ENCODE measurements at regions not wholly inside any gene's neighbourhood (a gene's known extent, or its start where the extent isn't known, plus 50 kb on each side); places are given as distances from the start of the nearest gene placed in this dataset.
"Not testable (repeated sequence)": the region's sequence is repeated elsewhere in the genome, so short reads cannot be mapped to it uniquely, and the experiment has no call there.

DNA sequence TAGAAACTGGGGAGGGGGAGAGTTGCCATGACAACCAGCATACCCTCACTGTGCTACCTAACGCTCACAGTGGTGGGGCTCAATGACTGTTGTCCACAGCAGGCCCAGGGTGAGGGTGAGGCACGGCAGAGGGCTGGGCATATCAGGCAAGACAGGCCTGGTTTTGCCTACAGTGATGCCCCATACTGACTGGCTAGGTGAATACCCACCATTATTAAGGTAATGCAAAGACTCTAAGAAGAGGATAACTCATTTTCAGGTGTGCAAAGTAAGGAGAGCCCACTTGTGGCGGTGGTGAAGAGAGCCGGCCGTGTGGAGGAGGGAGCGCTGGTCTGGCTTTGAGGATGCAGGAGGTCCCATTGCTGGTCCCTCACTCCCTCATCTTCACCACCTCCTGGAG lies 422.3 kb downstream of the FUT8 start:
- DNase-seq (ENCODE audit: low read depth in 2 of 2): no peak

GRCh38 chr14:65835501-65835900 lies 423.0 kb downstream of the FUT8 start:
- DNase-seq (ENCODE audit: low read depth in 2 of 2): no peak

DNA sequence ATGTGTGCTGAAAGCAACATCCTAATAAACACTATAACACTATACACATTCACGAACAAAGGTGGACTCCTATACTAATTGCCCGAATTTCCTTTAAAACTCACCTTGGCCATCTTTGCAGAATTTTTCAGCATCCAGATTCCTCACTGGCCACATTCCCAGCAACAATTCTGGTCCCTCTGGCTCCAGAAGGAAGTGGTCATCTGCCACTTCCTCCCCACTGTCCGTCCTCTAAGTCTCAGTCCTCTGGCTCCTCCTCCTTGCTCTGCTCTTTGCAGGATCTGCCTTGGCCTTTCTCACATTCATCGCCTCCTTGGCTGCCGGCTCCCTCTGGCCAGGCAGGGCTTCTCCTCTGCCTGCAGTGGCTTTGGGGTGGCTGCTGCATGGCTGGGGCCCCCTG lies 426.0 kb downstream of the FUT8 start:
- no peak for DNase-seq (ENCODE audit: low read depth in 2 of 2)

GRCh38 chr14:65840118-65840751 lies 427.7 kb downstream of the FUT8 start:
- DNase-seq (ENCODE audit: low read depth in 2 of 2): no peak

- DNase-seq (ENCODE audit: low read depth in 2 of 2): no peak
Observed at GRCh38 chr14:65840786-65841185, 428.3 kb downstream of the FUT8 start.

DNA sequence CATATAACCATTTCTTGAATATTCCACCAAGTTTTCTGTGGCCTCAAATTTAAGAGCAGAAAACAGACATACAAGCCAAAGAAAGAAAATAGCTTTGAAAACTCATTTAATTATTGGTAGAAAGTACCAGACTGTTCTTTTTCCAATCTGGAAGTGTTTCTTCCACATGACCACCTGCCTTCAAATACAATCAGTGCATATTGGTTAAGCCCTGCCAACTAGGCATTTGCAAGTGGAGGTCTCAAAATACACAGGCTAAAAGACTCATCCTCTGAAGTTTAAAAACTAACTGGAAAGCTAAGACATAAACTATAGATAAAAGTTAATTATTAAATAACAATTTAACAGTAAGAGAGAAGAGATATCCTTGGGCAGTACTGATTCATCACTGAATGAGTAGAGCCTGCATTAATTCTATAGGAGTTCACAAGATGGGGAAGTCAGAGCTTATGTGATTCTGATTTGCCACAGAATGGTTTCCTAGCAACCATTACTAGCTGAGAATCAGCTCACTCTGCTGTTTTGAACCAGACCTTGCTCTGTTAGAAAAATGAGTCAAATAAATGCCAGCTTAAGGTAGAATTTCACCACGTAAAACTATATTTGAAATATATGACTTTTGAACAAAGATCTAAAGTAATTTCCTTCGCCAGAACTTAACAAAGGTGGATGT lies 433.8 kb downstream of the FUT8 start:
- no peak for DNase-seq (ENCODE audit: low read depth in 2 of 2)

GRCh38 chr14:65847075-65847847 lies 434.7 kb downstream of the FUT8 start:
- no peak for DNase-seq (ENCODE audit: low read depth in 2 of 2)

DNA sequence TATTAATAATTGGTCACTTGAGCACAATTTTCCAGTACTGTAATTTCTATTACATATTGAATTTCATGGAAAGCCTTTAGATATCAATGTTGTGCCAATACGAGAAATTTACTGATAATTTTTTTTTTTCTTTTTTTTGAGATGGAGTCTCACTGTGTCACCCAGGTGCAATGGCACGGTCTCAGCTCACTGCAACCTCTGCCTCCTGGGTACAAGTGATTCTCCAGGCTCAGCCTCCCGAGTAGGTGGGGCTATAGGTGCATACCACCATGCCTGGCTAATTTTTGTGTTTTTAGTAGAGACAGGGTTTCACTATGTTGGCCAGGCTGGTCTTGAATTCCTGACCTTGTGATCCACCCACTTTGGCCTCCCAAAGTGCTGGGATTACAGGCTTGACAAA lies 435.4 kb downstream of the FUT8 start:
- not testable (repeated sequence) for DNase-seq (ENCODE audit: low read depth in 2 of 2)

DNA sequence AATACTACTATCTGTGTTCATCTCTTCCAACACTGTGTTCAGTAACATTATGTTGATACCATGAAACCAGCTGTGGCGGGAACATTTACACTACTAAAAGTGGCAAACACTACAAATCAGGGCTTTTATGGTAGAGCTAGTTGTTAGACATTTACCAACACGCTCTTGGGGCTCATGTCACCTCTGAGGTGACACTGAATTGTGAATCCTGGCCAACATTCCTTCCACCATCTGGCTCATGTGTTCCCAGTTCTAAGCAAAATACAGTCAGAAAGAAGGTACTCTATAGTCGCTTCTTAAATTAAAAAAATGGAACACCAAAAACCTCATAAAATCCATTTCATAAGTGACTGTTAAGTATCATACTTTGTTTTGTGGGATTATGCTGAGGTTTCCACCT lies 436.6 kb downstream of the FUT8 start:
- no peak for DNase-seq (ENCODE audit: low read depth in 2 of 2)

GRCh38 chr14:65849558-65849957 lies 437.0 kb downstream of the FUT8 start:
- no peak for DNase-seq (ENCODE audit: low read depth in 2 of 2)

GRCh38 chr14:65850429-65851135 lies 438.1 kb downstream of the FUT8 start:
- DNase-seq (ENCODE audit: low read depth in 2 of 2): no peak

DNA sequence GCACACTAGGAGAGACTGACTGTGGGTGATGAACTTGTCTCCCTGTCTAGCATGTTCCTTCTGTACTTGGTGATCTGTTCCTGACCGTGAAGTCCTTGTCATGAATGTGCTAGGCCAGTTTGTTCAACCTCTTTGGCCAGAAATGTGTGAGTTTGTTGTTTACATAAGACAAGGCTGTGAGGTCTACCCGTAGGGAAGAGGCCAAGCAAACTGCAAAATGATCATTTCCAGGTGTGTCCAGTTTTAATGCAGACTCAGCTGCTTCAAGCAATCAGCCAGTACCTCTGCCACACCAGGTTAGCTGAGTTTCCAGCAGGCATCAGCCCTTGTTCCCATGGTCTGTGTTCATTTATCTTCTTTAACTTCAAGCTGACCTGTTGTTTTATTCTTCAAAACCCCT lies 440.2 kb downstream of the FUT8 start:
- no peak for DNase-seq (ENCODE audit: low read depth in 2 of 2)

- DNase-seq (ENCODE audit: low read depth in 2 of 2): no peak
Observed at GRCh38 chr14:65853407-65853955, 441.0 kb downstream of the FUT8 start.

DNA sequence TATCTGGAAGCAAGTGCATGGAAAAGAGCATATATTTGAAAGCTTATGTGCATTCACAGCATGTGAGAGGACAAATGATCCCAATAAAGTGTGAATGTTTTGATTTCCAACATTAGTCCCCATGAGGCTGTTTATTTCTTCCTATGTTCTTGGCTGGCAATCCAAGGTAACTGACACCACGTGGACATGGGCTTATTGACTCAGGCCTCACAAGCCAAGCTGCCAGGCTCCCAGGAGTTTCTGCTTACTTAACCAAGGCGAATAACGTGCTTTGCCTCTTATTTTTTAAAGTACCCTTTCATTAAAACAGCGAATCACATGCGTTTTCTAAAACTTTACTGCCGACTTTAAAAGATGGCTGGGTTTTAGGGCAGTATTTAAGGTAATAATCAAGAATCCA lies 441.7 kb downstream of the FUT8 start:
- no peak for DNase-seq (ENCODE audit: low read depth in 2 of 2)

DNA sequence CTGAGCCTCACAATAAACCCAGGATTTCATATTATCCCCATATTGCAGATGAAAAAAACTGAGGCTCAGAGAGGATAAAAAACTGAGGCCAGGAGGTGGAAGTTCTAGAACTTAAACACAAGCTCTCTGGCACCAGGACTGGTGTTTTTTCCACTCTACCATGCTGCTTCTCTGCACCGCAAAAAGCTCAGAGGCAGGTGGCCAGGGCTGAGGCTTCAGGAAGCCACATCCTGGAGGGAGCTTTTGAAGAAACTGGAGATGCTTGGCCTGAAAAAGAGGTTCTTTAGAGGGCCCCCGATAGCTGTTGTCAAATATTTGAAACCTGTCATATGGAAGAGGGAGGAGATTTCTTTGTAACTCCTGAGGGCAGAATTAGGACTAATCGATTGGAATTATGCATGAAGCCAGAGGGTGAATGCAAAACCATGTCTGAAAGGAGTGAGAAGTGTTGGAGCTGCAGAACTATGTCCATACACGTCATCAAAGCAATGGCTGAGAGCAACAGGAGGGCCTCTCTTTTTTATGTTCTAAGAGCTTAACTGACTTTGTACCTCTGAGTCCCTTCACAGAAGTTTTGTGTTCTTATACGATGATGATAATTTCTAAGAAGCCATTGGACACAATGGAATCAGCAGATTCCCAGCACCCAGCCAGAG lies 448.6 kb downstream of the FUT8 start:
- DNase-seq (ENCODE audit: low read depth in 2 of 2): no peak

- DNase-seq (ENCODE audit: low read depth in 2 of 2): no peak
Observed at GRCh38 chr14:65864549-65864948, 452.0 kb downstream of the FUT8 start.

GRCh38 chr14:65864984-65865383 lies 452.5 kb downstream of the FUT8 start:
- DNase-seq (ENCODE audit: low read depth in 2 of 2): no peak

DNA sequence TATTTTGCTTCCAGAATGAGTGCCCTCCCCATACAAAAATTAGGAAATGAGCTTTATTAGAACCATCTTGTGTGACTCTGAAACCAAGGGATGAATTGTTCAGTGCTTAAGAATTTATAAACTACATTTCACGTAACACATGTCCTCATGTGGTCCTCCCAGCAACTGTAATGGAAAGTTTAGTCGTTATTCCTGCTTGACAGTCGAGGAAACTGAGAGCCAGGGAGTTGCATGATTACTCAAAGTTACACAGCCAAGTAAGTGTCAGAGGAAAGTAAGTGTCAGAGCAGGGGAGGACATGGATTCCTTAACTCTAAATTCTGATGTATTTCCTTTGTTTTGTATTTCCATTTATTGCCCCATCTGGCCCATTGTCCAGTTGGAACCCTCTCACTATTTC lies 453.9 kb downstream of the FUT8 start:
- DNase-seq (ENCODE audit: low read depth in 2 of 2): peak; percentile 32 to 47

DNA sequence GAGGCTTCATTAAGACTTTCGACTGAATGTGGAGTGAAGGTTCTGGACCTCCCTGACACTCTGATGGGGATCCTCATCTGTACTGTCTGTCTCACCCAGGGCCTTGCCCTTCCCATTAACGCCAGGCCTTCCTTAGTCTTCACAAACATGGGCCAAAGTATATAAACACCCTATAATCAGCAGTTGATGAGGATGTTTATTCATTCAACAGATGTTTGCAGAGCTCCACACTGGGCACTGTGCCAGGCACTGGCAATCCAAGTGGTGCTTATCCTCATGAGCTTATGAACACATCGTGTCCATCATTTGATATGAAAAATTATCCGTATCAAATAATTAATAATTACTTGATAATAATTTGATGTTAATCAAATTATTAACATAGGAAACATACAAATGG lies 454.4 kb downstream of the FUT8 start:
- no peak for DNase-seq (ENCODE audit: low read depth in 2 of 2)

DNA sequence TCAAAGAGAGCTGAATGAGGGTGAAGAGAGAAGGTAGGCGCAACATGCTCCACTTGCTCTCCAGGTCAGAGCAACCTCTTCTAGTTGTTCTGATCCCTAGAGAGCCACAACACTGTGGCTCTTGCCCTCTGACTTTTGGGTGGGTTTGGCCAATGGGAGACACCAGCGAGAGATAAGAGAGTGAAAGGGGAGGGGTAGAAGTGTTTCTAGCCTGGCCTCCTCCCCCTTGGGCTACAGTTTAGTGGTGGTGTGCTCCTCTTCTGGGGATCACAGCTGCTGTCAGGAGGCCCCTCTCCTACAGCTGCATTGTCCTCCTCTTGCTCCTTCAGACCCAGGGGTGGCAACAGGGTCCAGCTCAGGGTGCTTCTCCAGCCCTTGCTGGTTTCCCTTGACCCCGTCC lies 454.8 kb downstream of the FUT8 start:
- no peak for DNase-seq (ENCODE audit: low read depth in 2 of 2)

DNA sequence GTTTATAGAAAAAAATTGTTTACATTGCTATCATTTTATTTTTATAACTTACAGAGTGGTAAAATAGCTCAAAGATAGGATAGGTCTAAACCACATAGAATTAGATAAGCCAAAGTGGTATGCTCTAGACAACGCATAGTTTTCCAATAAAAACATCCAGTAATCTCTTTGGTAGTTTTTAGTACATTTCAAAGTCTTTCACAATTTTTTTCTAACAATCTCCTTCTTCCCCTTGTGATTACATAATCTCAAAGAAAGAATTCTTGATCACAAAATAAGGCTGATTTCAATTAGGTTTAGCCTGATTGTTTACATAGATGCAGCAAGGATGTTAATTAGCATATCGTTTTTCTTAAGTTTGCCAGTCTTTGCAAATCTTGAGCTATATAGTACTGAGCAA lies 460.0 kb downstream of the FUT8 start:
- no peak for DNase-seq (ENCODE audit: low read depth in 2 of 2)

DNA sequence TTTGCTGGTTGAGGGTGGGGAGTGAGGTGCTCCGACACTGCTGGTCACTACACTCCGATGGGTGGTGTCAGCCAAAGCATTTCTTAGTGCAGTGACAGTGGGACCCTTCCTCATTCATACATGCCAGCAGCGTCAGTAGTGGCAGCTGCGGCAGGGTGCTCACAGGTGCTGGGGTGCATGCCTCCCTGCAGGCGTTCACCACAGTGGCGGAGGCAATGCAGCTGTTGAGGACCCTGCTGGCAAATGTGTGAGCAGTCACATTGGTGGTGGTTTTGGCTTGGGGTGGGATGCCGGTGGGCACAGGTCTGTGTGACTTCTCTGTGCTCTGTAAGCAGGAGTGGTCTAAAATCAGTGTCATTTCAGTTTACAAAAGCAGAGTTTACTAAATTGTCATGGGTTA lies 464.6 kb downstream of the FUT8 start:
- DNase-seq (ENCODE audit: low read depth in 2 of 2): no peak
